ENCODE measurements at regions not wholly inside any gene's neighbourhood (a gene's known extent, or its start where the extent isn't known, plus 50 kb on each side); places are given as distances from the start of the nearest gene placed in this dataset.

GRCh38 chr14:73800970-73801515, 50.6 kb upstream of the PTGR2 start:
- no peak for DNase-seq

- DNase-seq: no peak
Measured at GRCh38 chr14:73797543-73798265, 53.9 kb upstream of the PTGR2 start.

GRCh38 chr14:73796893-73797542, 54.6 kb upstream of the PTGR2 start:
- DNase-seq: no peak

GRCh38 chr14:73796415-73796814, 55.2 kb upstream of the PTGR2 start:
- DNase-seq: no peak

DNA sequence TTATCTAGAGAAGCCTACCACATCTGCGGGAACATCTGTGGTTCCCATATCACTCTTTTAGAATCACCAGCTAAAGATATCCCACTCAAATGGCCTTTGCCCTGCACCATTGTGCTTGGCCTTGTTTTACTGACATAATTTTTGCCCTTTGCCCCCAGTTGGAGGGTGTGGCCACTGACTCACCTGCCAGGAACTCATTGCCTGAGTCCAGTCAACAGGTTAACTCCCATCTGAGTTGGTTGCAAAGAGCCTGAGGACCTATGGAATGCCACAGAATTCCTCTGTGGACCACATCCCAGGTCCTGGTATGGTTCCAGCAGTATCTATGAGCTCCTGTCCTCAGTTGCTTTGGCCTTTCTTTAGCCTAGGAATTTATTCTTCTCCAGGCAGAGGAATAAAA, 55.7 kb upstream of the PTGR2 start:
- DNase-seq: no peak

DNA sequence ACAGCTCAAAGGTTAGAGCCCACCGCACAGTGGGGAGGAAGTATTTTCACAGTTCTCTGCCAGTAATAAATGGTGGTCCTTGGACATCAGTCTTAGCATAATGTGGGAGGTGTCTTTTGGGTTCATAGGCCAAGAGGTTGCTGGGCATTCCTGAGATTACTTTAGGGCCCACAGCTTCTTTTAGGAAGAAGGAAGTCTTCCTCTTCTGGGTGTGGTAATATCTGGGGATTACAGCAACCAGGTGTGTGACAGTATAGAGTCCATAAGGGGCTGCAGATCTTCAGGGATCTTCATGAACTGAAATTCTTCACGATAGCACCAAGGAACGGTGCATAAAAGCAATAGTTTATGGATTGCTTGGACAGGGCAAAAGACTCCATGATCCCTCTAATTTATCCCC, 56.2 kb upstream of the PTGR2 start:
- no peak for DNase-seq

- no peak for DNase-seq
Measured at GRCh38 chr14:73794146-73794545, 57.5 kb upstream of the PTGR2 start.

DNA sequence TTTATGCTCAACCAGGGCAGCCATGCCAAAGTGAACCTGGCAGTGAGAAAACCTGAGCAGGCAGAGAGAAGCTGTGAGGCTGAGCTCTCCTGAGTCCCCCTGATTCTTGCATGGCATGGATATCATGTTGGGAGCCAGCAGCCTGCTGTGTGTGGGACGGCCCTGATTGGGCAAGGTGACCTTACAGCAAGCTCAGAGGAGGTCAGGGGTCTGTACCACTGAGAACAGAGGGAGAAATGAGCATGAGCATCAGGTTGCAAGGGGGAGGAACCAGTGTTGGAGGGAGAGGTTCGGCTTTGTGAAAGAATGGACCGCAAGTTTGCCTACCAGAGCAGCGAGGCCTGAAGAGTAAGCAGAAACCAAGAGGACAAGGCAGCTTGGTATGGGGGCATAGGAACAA, 59.1 kb upstream of the PTGR2 start:
- no peak for DNase-seq

GRCh38 chr14:73789989-73790581, 61.5 kb upstream of the PTGR2 start:
- peak in 1 of 2 experiments; percentile 13 for DNase-seq

DNA sequence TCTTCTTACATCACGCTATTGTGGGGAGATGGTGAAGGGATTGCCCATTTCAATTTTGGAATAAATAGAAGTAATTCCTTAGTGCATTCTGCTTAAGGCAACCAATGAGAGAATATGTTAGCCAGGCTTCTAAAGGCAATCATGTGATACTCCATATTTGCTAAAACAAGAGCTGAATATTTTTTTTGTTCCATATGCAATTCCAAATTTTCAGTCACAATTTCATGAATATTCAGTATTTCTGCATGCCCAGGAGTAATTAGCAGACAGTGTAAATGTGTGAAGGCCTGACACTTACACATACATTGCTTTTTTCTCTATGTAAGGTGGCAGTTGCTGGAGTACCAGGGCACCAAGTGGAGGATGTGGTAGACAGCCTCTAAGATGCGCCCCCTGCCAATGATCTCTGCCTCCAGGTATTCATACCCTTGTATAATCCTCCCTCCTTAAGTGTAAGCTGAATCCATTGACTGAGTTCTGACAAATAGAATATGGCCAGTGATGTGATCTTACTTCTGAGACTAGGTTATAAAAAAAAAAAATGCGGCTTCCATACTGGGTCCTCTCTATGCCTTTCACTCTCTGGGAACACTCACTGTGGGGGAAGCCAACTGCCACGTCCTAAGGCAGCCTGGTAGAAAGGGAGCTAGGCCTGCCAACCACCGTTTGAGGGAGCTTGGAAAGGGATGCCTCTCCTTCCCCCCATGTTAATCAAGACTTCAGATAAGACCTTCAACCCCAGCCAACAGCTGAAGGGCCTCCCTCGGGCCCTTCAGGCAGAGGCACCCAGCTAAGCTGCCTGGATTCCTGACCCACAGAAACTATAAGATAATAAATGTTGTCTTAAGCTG, 62.7 kb upstream of the PTGR2 start:
- no peak for DNase-seq

DNA sequence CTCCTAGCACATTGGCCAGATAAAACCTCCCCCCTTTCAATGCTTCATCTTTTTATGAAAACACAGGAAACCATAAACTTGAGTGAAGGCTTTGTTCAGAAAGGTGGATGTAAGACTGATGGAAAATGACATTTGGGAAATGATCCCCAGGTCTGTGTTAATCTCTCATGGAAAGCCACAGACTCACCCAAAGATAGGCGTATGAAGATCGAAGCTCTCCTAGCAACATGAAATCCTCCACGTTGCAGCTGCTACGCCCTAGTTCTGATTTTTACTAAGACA, 63.4 kb upstream of the PTGR2 start:
- DNase-seq: no peak

GRCh38 chr14:73787486-73788316, 63.9 kb upstream of the PTGR2 start:
- peak in 1 of 2 experiments; percentile 41 for DNase-seq

DNA sequence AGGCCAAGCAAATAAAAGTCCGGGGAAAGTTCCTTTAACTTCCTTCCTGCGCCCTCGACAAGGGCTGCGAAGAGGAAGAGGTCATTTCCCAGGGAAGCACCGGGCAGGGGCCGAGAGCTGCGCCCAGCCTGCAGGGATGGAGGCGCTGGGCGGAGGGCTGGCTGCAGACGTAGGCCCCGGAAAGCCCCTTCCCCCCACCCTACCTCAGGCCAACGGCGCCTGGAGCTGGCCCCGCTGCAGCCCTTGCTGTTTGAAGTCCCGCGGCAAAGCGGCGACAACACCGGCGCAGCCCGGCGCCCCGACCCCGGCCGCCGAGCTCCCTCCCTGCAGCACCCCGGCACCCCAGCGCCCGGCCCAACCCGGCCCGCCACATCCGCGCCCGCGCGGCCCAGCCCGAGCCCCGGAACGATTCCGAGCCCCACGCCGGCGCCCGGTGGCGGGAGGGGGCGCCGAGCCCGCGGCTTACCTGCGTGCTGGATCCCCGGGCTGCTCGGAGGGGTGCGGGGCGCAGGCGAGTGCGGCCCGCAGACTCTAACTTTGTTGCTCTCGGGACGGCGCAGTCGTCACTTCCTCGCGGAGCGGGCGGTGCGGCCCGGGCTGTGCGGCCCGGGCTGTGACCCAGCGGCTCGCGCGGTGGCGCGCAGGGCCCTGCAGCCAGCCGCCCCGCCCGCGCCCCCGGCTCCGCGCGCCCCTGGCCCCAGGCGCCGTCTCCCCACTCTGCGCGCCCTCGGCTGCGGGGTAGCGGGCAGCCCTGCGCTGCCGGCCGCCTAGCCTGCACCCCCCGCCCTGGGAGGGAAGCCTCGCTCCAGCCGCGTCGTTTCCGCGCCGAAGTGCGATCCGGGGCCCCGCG, 64.8 kb upstream of the PTGR2 start:
- peak in 1 of 2 experiments; percentile 74 for DNase-seq

DNA sequence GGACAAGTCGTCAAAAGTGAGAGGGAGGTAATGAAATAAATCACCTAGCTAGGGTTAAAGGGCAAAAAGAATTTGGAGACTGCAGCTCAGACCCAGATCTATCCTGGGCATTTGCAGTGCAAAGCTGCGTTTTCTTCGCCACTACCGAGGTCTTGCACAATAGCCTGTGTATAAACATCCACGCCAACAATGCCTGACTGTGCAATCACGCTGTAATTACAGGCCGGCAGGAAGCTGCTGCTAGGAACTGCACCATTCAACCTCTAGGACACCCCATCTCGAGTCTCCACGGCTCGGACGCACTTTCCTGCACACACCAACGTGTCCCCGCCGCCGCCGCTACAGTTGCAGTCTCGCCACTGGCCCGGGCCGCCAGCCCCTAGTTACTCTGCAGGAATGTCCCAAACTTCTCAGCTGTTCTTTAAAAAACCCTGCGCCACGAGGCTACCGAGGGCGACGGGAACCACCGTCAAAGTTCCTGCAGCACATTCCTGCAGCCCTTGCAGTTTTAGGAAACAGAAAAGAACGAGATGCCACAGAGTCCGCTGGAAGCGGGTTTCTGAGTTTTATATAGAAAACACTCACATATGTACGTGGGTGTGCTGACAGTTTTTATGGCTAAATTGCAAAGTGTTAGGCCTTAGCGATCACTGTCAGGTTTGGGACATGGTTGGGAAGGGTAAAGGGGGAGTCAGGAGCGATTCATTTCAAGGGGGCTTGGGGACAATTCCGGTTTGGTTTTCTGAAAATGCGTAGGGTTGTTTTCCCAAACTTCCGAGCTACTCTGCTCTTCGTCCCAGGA, 65.6 kb upstream of the PTGR2 start:
- peak; percentile 64 to 78 for DNase-seq

GRCh38 chr14:73785336-73785833, 66.2 kb upstream of the PTGR2 start:
- peak; percentile 75 to 78 for DNase-seq

DNA sequence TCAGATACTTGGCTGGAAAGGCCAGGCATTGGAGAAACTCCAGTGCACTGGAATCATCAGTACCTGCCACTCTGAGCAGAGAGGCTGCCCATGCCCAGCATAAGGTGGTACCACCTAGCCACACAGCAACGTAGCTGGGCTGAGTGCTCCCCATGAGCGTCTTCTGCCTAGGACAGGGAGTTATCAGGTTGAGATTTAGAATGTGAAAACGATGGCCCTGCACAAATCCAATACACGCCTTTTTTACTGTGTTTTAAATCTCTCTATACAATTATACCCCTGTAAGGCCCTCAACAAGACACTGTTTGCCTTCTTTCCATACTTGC, 66.7 kb upstream of the PTGR2 start:
- peak in 1 of 2 experiments; percentile 35 for DNase-seq

DNA sequence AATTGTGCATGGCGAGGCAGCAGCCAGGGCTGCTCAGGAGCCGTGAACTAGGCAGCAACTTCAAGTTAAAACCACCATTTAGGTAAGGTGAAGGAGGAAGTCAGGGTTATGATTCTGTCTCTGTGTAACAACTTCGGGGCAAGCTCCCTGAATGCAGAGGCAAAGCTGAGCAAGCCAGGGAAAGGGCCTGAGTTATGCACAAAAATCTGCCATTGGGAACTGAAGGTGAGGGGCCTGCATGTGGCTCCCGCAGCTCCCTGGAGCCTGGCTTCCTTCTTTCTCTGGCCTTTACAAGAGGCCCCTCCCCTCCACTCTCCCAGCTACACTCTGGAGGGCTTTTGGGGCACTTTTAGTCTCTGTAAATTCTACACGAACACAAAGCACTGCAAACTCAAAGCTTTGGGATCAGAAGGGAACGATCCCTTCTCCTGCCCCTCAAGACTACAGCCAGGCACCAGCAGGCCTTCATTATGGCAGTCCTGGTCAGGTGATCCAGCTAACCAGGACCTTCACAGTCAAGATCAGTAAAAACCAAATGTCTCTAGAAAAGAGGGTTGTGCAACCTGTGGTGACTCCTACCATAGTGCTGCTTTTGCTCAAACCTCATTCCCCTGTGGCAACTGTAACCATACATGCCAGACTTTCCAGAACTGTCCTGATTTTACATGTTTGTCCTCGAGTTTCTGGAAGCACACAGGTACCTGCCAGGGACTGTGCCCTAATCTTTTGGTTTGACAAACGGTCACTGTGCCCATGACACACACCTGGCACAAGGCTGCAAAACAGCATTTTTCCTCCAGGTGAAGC, 67.2 kb upstream of the PTGR2 start:
- DNase-seq: no peak

DNA sequence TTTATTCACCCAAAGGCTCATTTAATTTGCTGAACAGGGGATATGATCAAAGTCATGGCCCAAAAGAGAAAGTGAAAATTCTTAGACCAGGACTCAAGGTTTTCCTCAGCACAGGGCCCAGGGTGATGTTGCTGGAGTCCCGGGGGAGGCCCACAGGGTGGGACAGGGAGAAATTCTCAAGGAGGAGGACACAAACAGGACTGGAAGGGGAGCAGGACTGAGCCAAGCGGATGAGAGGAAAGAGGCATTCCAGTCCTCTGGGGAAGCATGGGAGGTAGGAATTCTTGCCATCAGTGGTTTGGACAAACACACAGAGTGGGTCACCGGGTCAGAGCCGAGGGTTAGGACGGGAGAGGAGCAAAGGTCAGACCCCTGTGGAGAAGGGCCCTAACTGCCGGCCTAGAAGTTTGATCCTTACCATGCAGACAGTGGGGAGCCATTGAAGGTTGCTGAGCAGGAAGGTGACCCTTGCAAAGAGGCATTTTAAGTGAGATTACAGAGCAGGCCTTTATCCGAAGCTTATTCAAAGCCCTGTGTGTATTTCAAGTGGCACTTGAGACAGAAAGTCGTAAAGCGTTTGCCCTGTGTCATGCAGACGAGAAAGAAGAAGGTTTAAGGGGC, 68.4 kb upstream of the PTGR2 start:
- DNase-seq: no peak

DNA sequence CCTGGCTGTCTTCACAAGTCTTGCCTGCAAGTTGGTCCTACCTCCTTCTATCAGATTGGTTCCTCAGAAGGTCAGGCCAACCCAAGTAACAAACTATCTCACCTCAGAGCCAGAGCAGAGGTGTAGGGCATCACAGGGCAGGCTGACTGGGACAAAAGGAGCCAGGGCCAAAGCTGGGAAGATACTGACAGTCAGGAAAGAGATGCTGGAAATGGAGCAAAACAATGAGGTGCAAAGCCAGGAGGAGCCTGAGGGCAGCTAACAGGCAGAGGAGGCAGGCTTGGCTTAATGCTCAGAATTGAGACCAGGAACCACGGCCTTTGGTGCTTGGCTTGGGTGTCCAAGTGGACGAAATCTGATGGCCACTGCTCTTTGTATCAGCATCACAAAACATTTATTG, 68.4 kb upstream of the PNMA1 start:
- DNase-seq: no peak

Data from NCI-H526 (cell line).